Astrocyte of the spinal cord (primary cell): ENCODE measurements at regions not wholly inside any gene's neighbourhood (a gene's known extent, or its start where the extent isn't known, plus 50 kb on each side); places are given as distances from the start of the nearest gene placed in this dataset.
A peak's percentile ranks its signal among the peaks of the same experiment; 100 is the strongest.

Source experiments
- DNase-seq: peaks from one replicate; pipeline ENCODE4 v3.0.0; 2011; ENCODE audit warnings: low read depth, low spot score
- H3K4me3 ChIP-seq: 2 replicates; pipeline ENCODE4 v1.5.1; 2011; ENCODE audit warnings: low read depth, mild to moderate bottlenecking, low read length, moderate library complexity
- CTCF ChIP-seq: IDR thresholded peaks from 2 replicates; pipeline ENCODE4 v1.5.1; 2012; ENCODE audit warnings: low read depth, mild to moderate bottlenecking, low read length, inconsistent platforms
- in situ Hi-C: cut with HindIII; loops from 2 replicates; pipeline ENCODE4 v1.10.0; 2017; ENCODE audit warnings: low sequenced_read_pairs

- no peak overlapping the region for H3K4me3 ChIP-seq
- DNase-seq: no peak
- TF ChIP-seq CTCF: no peak
- in situ Hi-C loops: no loop called here
Measured at GRCh38 chr13:47723898-47724297, 277.2 kb downstream of the SUCLA2 start.

DNA sequence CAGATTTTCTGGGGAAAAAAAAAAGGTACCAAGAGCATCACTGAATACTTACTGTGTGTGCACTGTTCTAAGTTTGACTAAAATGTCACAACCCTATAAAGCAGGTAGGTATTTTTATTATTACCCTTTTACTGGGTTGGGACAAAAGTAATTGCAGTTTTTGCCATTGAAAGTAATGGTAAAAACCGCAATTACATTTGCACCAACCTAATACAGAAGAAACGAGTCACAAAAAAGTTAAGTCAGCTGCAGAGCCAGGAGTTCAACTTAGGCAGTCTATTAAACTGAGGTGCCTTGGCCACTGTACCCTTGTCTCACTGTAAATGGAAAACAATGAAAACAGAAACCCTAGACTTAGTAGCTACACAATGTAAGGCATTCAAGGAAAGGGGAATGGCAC, 281.9 kb downstream of the SUCLA2 start:
- H3K4me3 ChIP-seq: no peak overlapping the region
- no peak for TF ChIP-seq CTCF
- no peak for DNase-seq
- in situ Hi-C loops: no loop called here

GRCh38 chr13:47718556-47718955, 282.5 kb downstream of the SUCLA2 start:
- H3K4me3 ChIP-seq: no peak overlapping the region
- in situ Hi-C loops: no loop called here
- no peak for DNase-seq
- no peak for TF ChIP-seq CTCF

- no peak overlapping the region for H3K4me3 ChIP-seq
- peak; percentile 19 for DNase-seq
- in situ Hi-C loops: no loop called here
- no peak for TF ChIP-seq CTCF
Measured at GRCh38 chr13:47708386-47708785, 292.7 kb downstream of the SUCLA2 start.

DNA sequence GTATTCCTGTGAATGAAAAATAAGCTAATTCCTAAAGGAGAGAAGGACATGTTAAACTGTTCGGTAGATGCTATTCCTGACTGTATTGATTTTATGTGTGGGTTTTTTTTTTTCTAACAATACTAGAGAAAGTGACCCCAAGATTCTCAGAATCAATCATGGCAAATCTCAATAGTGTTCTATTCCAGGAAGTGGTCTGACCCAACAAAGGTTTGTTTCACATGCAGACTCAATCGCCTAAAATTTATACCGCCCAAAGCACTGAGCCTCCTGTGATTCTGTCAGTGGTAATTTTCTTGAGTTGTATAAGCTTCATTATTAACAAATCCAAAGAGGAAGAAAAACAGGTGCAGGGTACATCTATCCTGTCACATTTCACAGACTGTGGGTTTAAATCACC, 293.7 kb downstream of the SUCLA2 start:
- no peak overlapping the region for H3K4me3 ChIP-seq
- no peak for TF ChIP-seq CTCF
- DNase-seq: no peak
- in situ Hi-C loops: no loop called here

GRCh38 chr13:47705185-47705584, 295.9 kb downstream of the SUCLA2 start:
- H3K4me3 ChIP-seq: no peak overlapping the region
- in situ Hi-C loops: no loop called here
- peak; percentile 13 for DNase-seq
- TF ChIP-seq CTCF: no peak

DNA sequence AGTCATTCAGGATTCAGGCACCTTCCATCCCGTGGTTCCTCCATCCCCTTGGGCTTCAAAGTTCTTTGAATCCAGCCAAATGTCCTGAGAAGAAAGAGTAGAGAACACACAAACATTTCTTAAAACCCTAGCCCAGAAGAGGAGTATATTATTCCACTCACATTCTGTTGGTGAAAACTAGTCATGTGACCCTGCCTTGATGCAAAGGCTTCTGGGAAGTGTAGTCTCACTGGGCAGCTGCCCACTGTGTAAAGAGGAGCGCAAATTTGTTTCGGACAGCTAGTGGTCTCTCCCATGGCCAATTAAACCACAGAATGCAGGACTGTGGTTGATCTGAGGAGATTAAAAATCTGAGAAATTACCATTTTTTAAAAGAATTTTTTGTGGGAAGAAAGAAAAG, 304.4 kb downstream of the SUCLA2 start:
- in situ Hi-C loops: no loop called here

More for the DNA sequence above, 304.4 kb downstream of the SUCLA2 start:
- TF ChIP-seq CTCF: no peak
- DNase-seq: no peak
- no peak overlapping the region for H3K4me3 ChIP-seq
